HFFc6 (cell line): ENCODE measurements at regions not wholly inside any gene's neighbourhood (a gene's known extent, or its start where the extent isn't known, plus 50 kb on each side); places are given as distances from the start of the nearest gene placed in this dataset.
"Not testable (repeated sequence)": the region's sequence is repeated elsewhere in the genome, so short reads cannot be mapped to it uniquely, and the experiment has no call there.

Source experiments
- DNase-seq: peaks from one replicate; pipeline ENCODE4 v3.0.0-alpha.2; 2018
- H3K27ac Mint-ChIP-seq: 2 replicates; pipeline ENCODE4 v1.8.0; 2020; ENCODE audit warnings: mild to moderate bottlenecking, mixed read lengths
- H3K27me3 Mint-ChIP-seq: 2 replicates; pipeline ENCODE4 v1.8.0; 2021; ENCODE audit warnings: mild to moderate bottlenecking, moderate library complexity, mixed read lengths; ENCODE audit not compliant: insufficient read depth
- H3K36me3 Mint-ChIP-seq: 2 replicates; pipeline ENCODE4 v1.8.0; 2021; ENCODE audit warnings: low read depth, mixed read lengths
- H3K4me1 Mint-ChIP-seq: 2 replicates; pipeline ENCODE4 v1.8.0; 2020; ENCODE audit warnings: low read depth, mixed read lengths
- H3K4me3 Mint-ChIP-seq: 2 replicates; pipeline ENCODE4 v1.8.0; 2020; ENCODE audit warnings: mild to moderate bottlenecking, moderate library complexity, mixed read lengths
- H3K9me3 Mint-ChIP-seq: 2 replicates; pipeline ENCODE4 v1.8.0; 2020; ENCODE audit warnings: mild to moderate bottlenecking, mixed read lengths
- TF ChIP-seq, protein P1 (sequence below): fragments of 200-600 bp; sonication (generic); IDR thresholded peaks from 2 replicates; pipeline ENCODE4 v1.5.0; 2021; ENCODE audit warnings: antibody characterized with exemption, mild to moderate bottlenecking

DNA sequence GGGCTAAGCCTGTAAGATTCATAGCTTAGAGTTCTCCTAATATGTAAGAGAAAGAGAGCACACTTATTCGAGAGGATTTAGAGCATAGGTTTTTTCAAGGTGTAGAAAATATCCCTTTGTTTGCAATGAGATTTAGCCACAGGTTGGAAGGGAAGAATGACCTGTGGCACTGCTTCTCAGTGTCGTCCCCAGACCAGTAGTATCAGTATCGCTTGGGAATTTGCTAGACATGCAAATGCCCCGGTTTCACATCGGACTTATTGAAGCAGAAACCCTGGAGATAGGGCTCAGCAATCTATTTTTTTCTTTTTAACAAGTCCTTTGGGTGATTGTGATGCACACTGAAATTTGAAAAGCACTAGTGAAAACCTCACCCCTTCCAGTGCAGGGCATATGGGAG lies 362.6 kb upstream of the C11orf87 start:
- H3K4me1 Mint-ChIP-seq, result peaks cover 25% of the 10 kb centered on the region
- peaks cover 2% of the 10 kb centered on the region for H3K27me3 Mint-ChIP-seq
- H3K4me3 Mint-ChIP-seq, result no peak overlapping the region
- TF ChIP-seq, protein P1, sequence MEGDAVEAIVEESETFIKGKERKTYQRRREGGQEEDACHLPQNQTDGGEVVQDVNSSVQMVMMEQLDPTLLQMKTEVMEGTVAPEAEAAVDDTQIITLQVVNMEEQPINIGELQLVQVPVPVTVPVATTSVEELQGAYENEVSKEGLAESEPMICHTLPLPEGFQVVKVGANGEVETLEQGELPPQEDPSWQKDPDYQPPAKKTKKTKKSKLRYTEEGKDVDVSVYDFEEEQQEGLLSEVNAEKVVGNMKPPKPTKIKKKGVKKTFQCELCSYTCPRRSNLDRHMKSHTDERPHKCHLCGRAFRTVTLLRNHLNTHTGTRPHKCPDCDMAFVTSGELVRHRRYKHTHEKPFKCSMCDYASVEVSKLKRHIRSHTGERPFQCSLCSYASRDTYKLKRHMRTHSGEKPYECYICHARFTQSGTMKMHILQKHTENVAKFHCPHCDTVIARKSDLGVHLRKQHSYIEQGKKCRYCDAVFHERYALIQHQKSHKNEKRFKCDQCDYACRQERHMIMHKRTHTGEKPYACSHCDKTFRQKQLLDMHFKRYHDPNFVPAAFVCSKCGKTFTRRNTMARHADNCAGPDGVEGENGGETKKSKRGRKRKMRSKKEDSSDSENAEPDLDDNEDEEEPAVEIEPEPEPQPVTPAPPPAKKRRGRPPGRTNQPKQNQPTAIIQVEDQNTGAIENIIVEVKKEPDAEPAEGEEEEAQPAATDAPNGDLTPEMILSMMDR, result no peak
- H3K36me3 Mint-ChIP-seq, result no peaks in the 10 kb centered on the region
- no peaks in the 10 kb centered on the region for H3K9me3 Mint-ChIP-seq
- H3K27ac Mint-ChIP-seq, result no peak overlapping the region
- DNase-seq, result no peak

DNA sequence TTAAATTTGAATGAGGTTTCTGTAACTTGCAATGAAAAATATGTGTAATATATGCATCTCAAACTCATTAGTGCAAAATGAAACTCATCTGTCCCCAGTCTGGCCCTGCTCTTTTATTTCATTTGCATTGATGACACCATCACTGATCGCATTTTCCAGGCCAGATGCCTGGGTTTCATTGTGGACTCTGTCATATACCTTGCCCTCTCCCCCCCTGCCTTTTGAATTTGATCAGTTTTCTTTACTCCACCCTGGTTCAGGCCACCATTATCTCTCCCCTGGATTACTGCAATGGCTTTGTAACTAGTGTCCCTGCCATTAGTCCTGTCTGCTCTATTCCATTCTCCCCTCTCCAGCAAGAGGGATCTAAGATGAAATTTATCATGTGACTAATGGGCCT lies 360.6 kb upstream of the C11orf87 start:
- TF ChIP-seq, protein P1, result no peak
- Mint-ChIP-seq H3K27me3 (peaks cover 2% of the 10 kb centered on the region), H3K27ac (no peak overlapping the region), H3K4me1 (peaks cover 25% of the 10 kb centered on the region), H3K9me3 (no peaks in the 10 kb centered on the region), H3K36me3 (no peaks in the 10 kb centered on the region), H3K4me3 (no peak overlapping the region)
- DNase-seq, result no peak

DNA sequence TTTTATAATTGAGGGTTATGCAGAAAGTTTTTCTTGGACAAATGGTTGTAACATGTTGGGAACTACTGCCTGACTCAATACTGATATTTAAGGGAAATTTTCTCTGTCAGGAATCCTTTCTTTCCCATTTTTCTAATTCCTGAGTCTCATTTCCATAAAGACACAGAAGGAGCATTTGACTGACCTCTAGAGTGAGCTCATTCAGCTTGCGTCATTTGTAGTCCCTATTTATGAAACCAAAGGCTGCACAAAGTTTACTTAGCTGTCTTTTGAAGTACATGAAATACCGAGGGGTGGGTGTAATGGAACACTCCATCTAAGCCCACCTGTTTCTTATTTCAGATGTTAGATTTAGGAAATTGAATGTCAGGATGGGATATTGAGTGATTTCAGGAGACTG lies 359.5 kb upstream of the C11orf87 start:
- no peaks in the 10 kb centered on the region for H3K9me3 Mint-ChIP-seq
- H3K4me1 Mint-ChIP-seq, result peaks cover 25% of the 10 kb centered on the region
- TF ChIP-seq, protein P1, result no peak
- no peak overlapping the region for H3K4me3 Mint-ChIP-seq
- no peaks in the 10 kb centered on the region; the same call in 1 of the 2 replicates for H3K27me3 Mint-ChIP-seq
- no peaks in the 10 kb centered on the region for H3K36me3 Mint-ChIP-seq
- peak; percentile 24 for DNase-seq
- H3K27ac Mint-ChIP-seq, result peak overlapping the region; percentile 43; the same call in 1 of the 2 replicates

DNA sequence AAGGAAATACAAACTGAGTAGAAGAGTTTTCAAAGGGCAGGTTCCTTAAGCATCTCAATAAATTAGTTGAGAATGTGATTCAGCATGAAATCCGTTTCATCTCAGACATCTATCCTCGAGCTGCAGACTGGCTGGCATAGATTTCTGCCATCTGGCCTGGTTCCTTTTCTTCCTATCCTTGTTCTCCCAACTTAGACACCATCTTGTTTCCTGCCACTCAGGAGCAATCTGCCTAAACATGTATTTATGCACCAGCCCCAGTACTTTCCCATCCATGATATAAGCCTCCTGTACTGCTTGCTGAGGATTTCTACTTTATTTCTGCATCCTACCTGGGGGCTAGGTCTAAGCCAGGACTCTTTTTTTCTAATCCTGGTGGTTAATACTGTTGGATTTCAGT lies 359.1 kb upstream of the C11orf87 start:
- H3K9me3 Mint-ChIP-seq, result no peaks in the 10 kb centered on the region
- peaks cover 25% of the 10 kb centered on the region for H3K4me1 Mint-ChIP-seq
- no peak overlapping the region for H3K27ac Mint-ChIP-seq
- H3K4me3 Mint-ChIP-seq, result no peak overlapping the region
- TF ChIP-seq, protein P1, result no peak
- no peak for DNase-seq
- no peaks in the 10 kb centered on the region; the same call in 1 of the 2 replicates for H3K27me3 Mint-ChIP-seq
- no peaks in the 10 kb centered on the region for H3K36me3 Mint-ChIP-seq

DNA sequence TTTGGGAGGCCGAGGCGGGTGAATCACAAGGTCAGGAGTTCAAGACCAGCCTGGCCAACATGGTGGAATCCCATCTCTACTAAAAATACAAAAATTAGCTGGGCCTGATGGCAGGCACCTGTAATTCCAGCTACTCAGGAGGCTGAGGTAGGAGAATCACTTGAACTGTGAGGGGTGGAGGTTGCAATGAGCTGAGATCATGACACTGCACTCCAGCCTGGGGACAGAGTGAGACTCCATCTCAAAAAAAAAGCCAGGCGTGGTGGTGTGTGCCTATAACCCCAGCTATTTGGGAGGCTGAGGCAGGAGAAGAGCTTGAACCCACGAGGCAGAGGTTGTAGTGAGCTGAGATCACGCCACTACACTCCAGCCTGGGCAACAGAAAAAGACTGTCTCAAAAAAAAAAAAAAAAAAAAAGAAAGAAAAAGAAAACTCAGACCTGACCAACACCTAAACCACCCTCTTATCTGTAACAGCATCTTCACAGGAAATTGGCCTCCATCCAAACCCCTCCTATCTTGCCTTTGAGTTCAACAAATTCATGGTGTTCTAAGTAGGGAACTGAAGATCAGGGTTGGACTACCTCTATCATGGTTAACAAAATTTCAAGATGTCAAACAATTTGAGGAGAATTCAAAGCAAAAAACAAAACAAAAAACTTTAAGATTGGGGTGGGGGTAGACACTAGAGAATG lies 357.2 kb upstream of the C11orf87 start:
- not testable (repeated sequence) for H3K9me3 Mint-ChIP-seq, H3K4me3 Mint-ChIP-seq, DNase-seq, H3K36me3 Mint-ChIP-seq, H3K27me3 Mint-ChIP-seq, H3K27ac Mint-ChIP-seq
- H3K4me1 Mint-ChIP-seq, result peaks cover 19% of the 10 kb centered on the region

DNA sequence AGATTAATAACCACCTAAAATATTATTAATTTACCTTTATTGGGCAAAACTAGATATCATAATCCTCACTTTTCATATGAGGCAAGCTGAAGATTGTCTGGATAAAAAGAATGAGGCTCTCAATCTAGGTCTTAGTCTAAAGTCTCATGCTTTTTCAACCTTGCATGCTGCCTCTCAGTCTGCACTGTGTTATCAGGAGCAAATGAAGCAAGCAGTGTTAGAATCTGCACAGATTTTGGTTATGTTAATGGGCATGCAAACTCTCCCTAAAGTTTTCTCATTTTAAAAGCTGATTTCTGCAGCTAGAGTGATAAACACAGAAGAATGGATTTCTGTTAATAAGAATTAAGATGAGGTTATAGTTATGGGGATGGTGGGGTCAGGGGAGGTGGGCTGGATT lies 350.7 kb upstream of the C11orf87 start:
- peaks cover 6% of the 10 kb centered on the region; the same call in 1 of the 2 replicates for H3K36me3 Mint-ChIP-seq
- no peak overlapping the region for H3K4me3 Mint-ChIP-seq
- H3K27ac Mint-ChIP-seq, result no peak overlapping the region
- DNase-seq, result no peak
- no peaks in the 10 kb centered on the region; the same call in none of the 2 replicates for H3K27me3 Mint-ChIP-seq
- no peaks in the 10 kb centered on the region for H3K4me1 Mint-ChIP-seq
- TF ChIP-seq, protein P1, result no peak
- peaks cover 6% of the 10 kb centered on the region; the same call in 1 of the 2 replicates for H3K9me3 Mint-ChIP-seq
